ENCODE measurements at regions not wholly inside any gene's neighbourhood (a gene's known extent, or its start where the extent isn't known, plus 50 kb on each side); places are given as distances from the start of the nearest gene placed in this dataset.

GRCh38 chr20:23257848-23258746 is 92.5 kb upstream of the NXT1 start:
- H3K4me3 ChIP-seq (ENCODE audit: low read depth, low read length), result no peak overlapping the region
- no peak for TF ChIP-seq CTCF (IDR thresholded peaks at IDR 0.05; ENCODE audit: low read depth, low read length)

GRCh38 chr20:23257106-23257761 is 93.4 kb upstream of the NXT1 start:
- TF ChIP-seq CTCF (IDR thresholded peaks at IDR 0.05; ENCODE audit: low read depth, low read length), result no peak
- H3K4me3 ChIP-seq (ENCODE audit: low read depth, low read length), result no peak overlapping the region

GRCh38 chr20:23255716-23256385 is 94.7 kb upstream of the NXT1 start:
- no peak overlapping the region for H3K4me3 ChIP-seq (ENCODE audit: low read depth, low read length)
- no peak for TF ChIP-seq CTCF (IDR thresholded peaks at IDR 0.05; ENCODE audit: low read depth, low read length)

- no peak for TF ChIP-seq CTCF (IDR thresholded peaks at IDR 0.05; ENCODE audit: low read depth, low read length)
- no peak overlapping the region for H3K4me3 ChIP-seq (ENCODE audit: low read depth, low read length)
These were observed 95.5 kb upstream of the NXT1 start for GRCh38 chr20:23255106-23255505.

GRCh38 chr20:23254505-23254904 is 96.1 kb upstream of the NXT1 start:
- H3K4me3 ChIP-seq (ENCODE audit: low read depth, low read length), result no peak overlapping the region
- no peak for TF ChIP-seq CTCF (IDR thresholded peaks at IDR 0.05; ENCODE audit: low read depth, low read length)

GRCh38 chr20:23254034-23254433 is 96.6 kb upstream of the NXT1 start:
- no peak overlapping the region for H3K4me3 ChIP-seq (ENCODE audit: low read depth, low read length)

More at GRCh38 chr20:23254034-23254433, 96.6 kb upstream of the NXT1 start:
- no peak for TF ChIP-seq CTCF (IDR thresholded peaks at IDR 0.05; ENCODE audit: low read depth, low read length)

Measured in WI38 (cell line).